ENCODE measurements at regions not wholly inside any gene's neighbourhood (a gene's known extent, or its start where the extent isn't known, plus 50 kb on each side); places are given as distances from the start of the nearest gene placed in this dataset.
A peak's percentile ranks its signal among the peaks of the same experiment; 100 is the strongest.

GRCh38 chr3:160163229-160163878 lies 61.9 kb upstream of the C3orf80 start:
- Histone ChIP-seq H3K4me3 (ENCODE audit: low read depth, low read length) (no peak overlapping the region), H3K27me3 (no peaks in the 10 kb centered on the region), H3K36me3 (no peaks in the 10 kb centered on the region), H3K4me1 (peaks cover 7% of the 10 kb centered on the region; the same call in 1 of the 2 replicates), H3K9me3 (no peaks in the 10 kb centered on the region)
- DNase-seq: no peak
- peak; percentile 50 for TF ChIP-seq CTCF (IDR thresholded peaks at IDR 0.05; ENCODE audit: low read depth, low read length)

- DNase-seq: no peak
- H3K36me3 ChIP-seq: no peaks in the 10 kb centered on the region
- no peak for TF ChIP-seq CTCF (IDR thresholded peaks at IDR 0.05; ENCODE audit: low read depth, low read length)
Observed at GRCh38 chr3:160168246-160168645, 57.0 kb upstream of the C3orf80 start.

GRCh38 chr3:160169139-160169976 lies 55.9 kb upstream of the C3orf80 start:
- no peaks in the 10 kb centered on the region for H3K4me1 ChIP-seq
- H3K27me3 ChIP-seq: no peaks in the 10 kb centered on the region
- no peaks in the 10 kb centered on the region for H3K9me3 ChIP-seq
- no peaks in the 10 kb centered on the region for H3K36me3 ChIP-seq
- DNase-seq: no peak
- no peak overlapping the region for H3K4me3 ChIP-seq (ENCODE audit: low read depth, low read length)
- no peak for TF ChIP-seq CTCF (IDR thresholded peaks at IDR 0.05; ENCODE audit: low read depth, low read length)

More at GRCh38 chr3:160168246-160168645, 57.0 kb upstream of the C3orf80 start:
- no peak overlapping the region for H3K4me3 ChIP-seq (ENCODE audit: low read depth, low read length)
- no peaks in the 10 kb centered on the region for H3K27me3 ChIP-seq
- H3K4me1 ChIP-seq: no peaks in the 10 kb centered on the region; the same call in 1 of the 2 replicates
- no peaks in the 10 kb centered on the region for H3K9me3 ChIP-seq

GRCh38 chr3:160170409-160171370 lies 54.5 kb upstream of the C3orf80 start:
- Histone ChIP-seq H3K9me3 (no peaks in the 10 kb centered on the region), H3K36me3 (no peaks in the 10 kb centered on the region), H3K27me3 (no peaks in the 10 kb centered on the region), H3K4me3 (ENCODE audit: low read depth, low read length) (no peak overlapping the region), H3K4me1 (no peaks in the 10 kb centered on the region)
- no peak for DNase-seq
- no peak for TF ChIP-seq CTCF (IDR thresholded peaks at IDR 0.05; ENCODE audit: low read depth, low read length)

GRCh38 chr3:160171813-160172212 lies 53.4 kb upstream of the C3orf80 start:
- no peak for DNase-seq
- no peaks in the 10 kb centered on the region for H3K27me3 ChIP-seq

More at GRCh38 chr3:160171813-160172212, 53.4 kb upstream of the C3orf80 start:
- H3K9me3 ChIP-seq: no peaks in the 10 kb centered on the region
- H3K4me3 ChIP-seq (ENCODE audit: low read depth, low read length): no peak overlapping the region
- H3K4me1 ChIP-seq: no peaks in the 10 kb centered on the region
- H3K36me3 ChIP-seq: no peaks in the 10 kb centered on the region
- TF ChIP-seq CTCF (IDR thresholded peaks at IDR 0.05; ENCODE audit: low read depth, low read length): no peak

All from BE2C (cell line).